Mesenchymal stem cell (in vitro differentiated cells and primary cell): ENCODE measurements at regions not wholly inside any gene's neighbourhood (a gene's known extent, or its start where the extent isn't known, plus 50 kb on each side); places are given as distances from the start of the nearest gene placed in this dataset.
"Not testable (repeated sequence)": the region's sequence is repeated elsewhere in the genome, so short reads cannot be mapped to it uniquely, and the experiment has no call there.

ENCODE experiments used
- DNase-seq: peaks from one replicate; pipeline ENCODE4 v3.0.0-alpha.2; 2013
- H2AFZ ChIP-seq: one replicate; pipeline ENCODE4 v1.6.1; 2013; ENCODE audit warnings: low read depth, mild to moderate bottlenecking, control low read depth, inconsistent platforms, low read length, moderate library complexity
- H2AK5ac ChIP-seq: 2 replicates; pipeline ENCODE4 v1.6.1; 2013; ENCODE audit warnings: low read length, moderate library complexity, mild to moderate bottlenecking, inconsistent platforms; ENCODE audit not compliant: severe bottlenecking
- H2BK120ac ChIP-seq: one replicate; pipeline ENCODE4 v1.6.1; 2013; ENCODE audit warnings: low read depth, mild to moderate bottlenecking, inconsistent platforms, low read length, moderate library complexity
- H2BK12ac ChIP-seq, 2 experiments: one replicate each; pipeline ENCODE4 v1.6.1; 2013; ENCODE audit warnings: inconsistent platforms in 2 of 2, low read length in 2 of 2, mild to moderate bottlenecking in 2 of 2, moderate library complexity in 2 of 2, control low read depth in 1 of 2
- H2BK15ac ChIP-seq: one replicate; pipeline ENCODE4 v1.6.1; 2013; ENCODE audit warnings: mild to moderate bottlenecking, low read depth, inconsistent platforms; ENCODE audit not compliant: poor library complexity, severe bottlenecking
- H2BK5ac ChIP-seq: 2 replicates; pipeline ENCODE4 v1.6.1; 2013; ENCODE audit warnings: low read depth, mild to moderate bottlenecking, low read length, control low read depth, inconsistent platforms; ENCODE audit not compliant: poor library complexity, severe bottlenecking
- H3K14ac ChIP-seq, 2 experiments: one replicate each; pipeline ENCODE4 v1.6.1; 2013; ENCODE audit warnings: inconsistent platforms in 2 of 2, low read length in 2 of 2, control low read depth in 1 of 2, mild to moderate bottlenecking in 1 of 2, moderate library complexity in 1 of 2
- H3K18ac ChIP-seq, 2 experiments: one replicate each; pipeline ENCODE4 v1.6.1; 2013; ENCODE audit warnings: inconsistent platforms in 2 of 2, low read length in 2 of 2, control low read depth in 1 of 2, low read depth in 1 of 2, mild to moderate bottlenecking in 1 of 2
- H3K23ac ChIP-seq, 2 experiments: one replicate each; pipeline ENCODE4 v1.6.1; 2013; ENCODE audit warnings: inconsistent platforms in 2 of 2, low read length in 2 of 2, mild to moderate bottlenecking in 2 of 2, moderate library complexity in 2 of 2, control low read depth in 1 of 2
- H3K27ac ChIP-seq: 2 replicates; pipeline ENCODE4 v1.5.1; 2013; ENCODE audit warnings: mild to moderate bottlenecking, moderate library complexity, low read length, control low read depth, inconsistent platforms; ENCODE audit not compliant: poor library complexity, severe bottlenecking
- H3K27me3 ChIP-seq, 2 experiments: 2 replicates each; pipeline versions ENCODE4 v1.6.1 to v1.7.0; 2013; ENCODE audit warnings: low read length in 2 of 2, mild to moderate bottlenecking in 2 of 2, moderate library complexity in 2 of 2, control low read depth in 1 of 2, inconsistent platforms in 1 of 2; ENCODE audit not compliant: control insufficient read depth in 1 of 2, insufficient read depth in 1 of 2
- H3K36me3 ChIP-seq, 2 experiments: 2 replicates each; pipeline versions ENCODE4 v1.6.1 to v1.7.0; 2013; ENCODE audit warnings: low read length in 2 of 2, control low read depth in 1 of 2, inconsistent platforms in 1 of 2, low read depth in 1 of 2, mild to moderate bottlenecking in 1 of 2; ENCODE audit not compliant: insufficient read depth in 2 of 2, control insufficient read depth in 1 of 2
- H3K4ac ChIP-seq, 2 experiments: one replicate each; pipeline ENCODE4 v1.6.1; 2013; ENCODE audit warnings: inconsistent platforms in 2 of 2, low read length in 2 of 2, mild to moderate bottlenecking in 2 of 2, moderate library complexity in 2 of 2, control low read depth in 1 of 2, low read depth in 1 of 2
- H3K4me1 ChIP-seq: 2 replicates; pipeline ENCODE4 v1.6.1; 2013; ENCODE audit warnings: low read depth, low read length, control low read depth; ENCODE audit not compliant: control insufficient read depth, insufficient read depth
- H3K4me2 ChIP-seq: 2 replicates; pipeline ENCODE4 v1.6.1; 2013; ENCODE audit warnings: low read length, mild to moderate bottlenecking, inconsistent platforms; ENCODE audit not compliant: poor library complexity, severe bottlenecking
- H3K4me3 ChIP-seq, 2 experiments: 2 replicates each; pipeline versions ENCODE4 v1.5.1 to v1.7.0; 2013; ENCODE audit warnings: low read length in 2 of 2, mild to moderate bottlenecking in 2 of 2, control low read depth in 1 of 2, low read depth in 1 of 2; ENCODE audit not compliant: insufficient read depth in 1 of 2
- H3K79me1 ChIP-seq: replicated peaks from 2 replicates; pipeline ENCODE4 v1.6.1; 2013; ENCODE audit warnings: mild to moderate bottlenecking, control low read depth, low read length, inconsistent platforms; ENCODE audit not compliant: poor library complexity, severe bottlenecking
- H3K9ac ChIP-seq: 2 replicates; pipeline ENCODE4 v1.7.0; 2013; ENCODE audit warnings: mild to moderate bottlenecking, low read length, moderate library complexity
- H3K9me3 ChIP-seq: 2 replicates; pipeline ENCODE4 v1.7.0; 2013; ENCODE audit warnings: mild to moderate bottlenecking, low read length; ENCODE audit not compliant: control insufficient read depth
- H4K8ac ChIP-seq: one replicate; pipeline ENCODE4 v1.6.1; 2013; ENCODE audit warnings: inconsistent platforms, mild to moderate bottlenecking, low read length, moderate library complexity
- H4K91ac ChIP-seq: one replicate; pipeline ENCODE4 v1.6.1; 2013; ENCODE audit warnings: mild to moderate bottlenecking, low read length, inconsistent platforms
- WGBS: methylation state at CpG from one replicate; pipeline ENCODE4 v1.1.7; 2013; ENCODE audit warnings: mixed read lengths; 5-methylcytosine and 5-hydroxymethylcytosine counted together

GRCh38 chr9:97791542-97791941 lies 61.5 kb upstream of the FOXE1 start:
- peaks cover 53 to 62% of the 10 kb centered on the region in 2 experiments for H3K27me3 ChIP-seq
- H2AFZ ChIP-seq: no peak overlapping the region
- H2BK5ac ChIP-seq: no peak overlapping the region

GRCh38 chr9:97793067-97793466 lies 60.0 kb upstream of the FOXE1 start:
- Histone ChIP-seq H3K4me2 (no peak overlapping the region), H2BK12ac (no peak overlapping the region), H4K8ac (no peak overlapping the region), H2BK5ac (no peak overlapping the region), H2BK120ac (no peak overlapping the region), H3K23ac (no peak overlapping the region), H2AFZ (no peak overlapping the region), H3K4me1 (no peaks in the 10 kb centered on the region), H3K27ac (no peak overlapping the region), H3K9ac (no peak overlapping the region), H3K18ac (no peak overlapping the region), H3K9me3 (peaks cover 8% of the 10 kb centered on the region), H2BK15ac (no peak overlapping the region), H4K91ac (no peak overlapping the region), H2AK5ac (no peak overlapping the region), H3K36me3 (no peaks in the 10 kb centered on the region), H3K4ac (no peak overlapping the region), H3K27me3 (peaks cover 43 to 48% of the 10 kb centered on the region in 2 experiments), H3K4me3 (no peak overlapping the region), H3K79me1 (no peaks in the 10 kb centered on the region), H3K14ac (no peak overlapping the region)
- WGBS: no CpG with 5 or more reads among the region's 1 CpG
- no peak for DNase-seq

More at GRCh38 chr9:97791542-97791941, 61.5 kb upstream of the FOXE1 start:
- no peak for DNase-seq
- peaks cover 8% of the 10 kb centered on the region for H3K9me3 ChIP-seq
- H2BK15ac ChIP-seq: no peak overlapping the region
- H2BK12ac ChIP-seq: no peak overlapping the region
- no peaks in the 10 kb centered on the region for H3K36me3 ChIP-seq
- H4K91ac ChIP-seq: no peak overlapping the region
- 39% methylated on average over 3 of the region's 4 CpGs for WGBS
- no peak overlapping the region for H3K9ac ChIP-seq
- no peaks in the 10 kb centered on the region for H3K4me1 ChIP-seq
- no peak overlapping the region for H3K18ac ChIP-seq
- H3K79me1 ChIP-seq: no peaks in the 10 kb centered on the region
- H3K4me2 ChIP-seq: no peak overlapping the region
- H3K4ac ChIP-seq: no peak overlapping the region
- H4K8ac ChIP-seq: no peak overlapping the region
- no peak overlapping the region for H2AK5ac ChIP-seq
- H3K27ac ChIP-seq: no peak overlapping the region
- no peak overlapping the region for H3K23ac ChIP-seq
- H3K14ac ChIP-seq: no peak overlapping the region
- H3K4me3 ChIP-seq: no peak overlapping the region
- no peak overlapping the region for H2BK120ac ChIP-seq

- no peaks in the 10 kb centered on the region for H3K4me1 ChIP-seq
- no peak overlapping the region for H4K8ac ChIP-seq
- 80% methylated on average over 1 of the region's 1 CpG for WGBS
- H2BK120ac ChIP-seq: no peak overlapping the region
- H2AFZ ChIP-seq: no peak overlapping the region
- no peak overlapping the region for H2BK12ac ChIP-seq
- H3K4me3 ChIP-seq: no peak overlapping the region
- DNase-seq: no peak
- H3K27ac ChIP-seq: no peak overlapping the region
- H3K36me3 ChIP-seq: no peaks in the 10 kb centered on the region
- no peak overlapping the region for H3K9ac ChIP-seq
- no peak overlapping the region for H2BK15ac ChIP-seq
- H3K9me3 ChIP-seq: peaks cover 8% of the 10 kb centered on the region
- peaks cover 35 to 43% of the 10 kb centered on the region in 2 experiments for H3K27me3 ChIP-seq
- no peak overlapping the region for H3K4ac ChIP-seq
- H4K91ac ChIP-seq: no peak overlapping the region
- H2AK5ac ChIP-seq: no peak overlapping the region
- H3K14ac ChIP-seq: no peak overlapping the region
- no peak overlapping the region for H3K18ac ChIP-seq
- H2BK5ac ChIP-seq: no peak overlapping the region
- H3K79me1 ChIP-seq: no peaks in the 10 kb centered on the region
- no peak overlapping the region for H3K4me2 ChIP-seq
- no peak overlapping the region for H3K23ac ChIP-seq
Measured at GRCh38 chr9:97794666-97795065, 58.4 kb upstream of the FOXE1 start.

GRCh38 chr9:97796176-97796575 lies 56.9 kb upstream of the FOXE1 start:
- H2BK120ac ChIP-seq, H2BK5ac ChIP-seq, H3K9me3 ChIP-seq, H2AFZ ChIP-seq, H3K4me1 ChIP-seq, H3K36me3 ChIP-seq, H3K23ac ChIP-seq, H2AK5ac ChIP-seq, H3K4ac ChIP-seq, DNase-seq, H4K91ac ChIP-seq, H2BK12ac ChIP-seq, H3K9ac ChIP-seq, H2BK15ac ChIP-seq, H3K14ac ChIP-seq, H4K8ac ChIP-seq, H3K4me3 ChIP-seq, H3K79me1 ChIP-seq, H3K18ac ChIP-seq, H3K27ac ChIP-seq, H3K4me2 ChIP-seq: not testable (repeated sequence)
- H3K27me3 ChIP-seq: peaks cover 23 to 37% of the 10 kb centered on the region in 2 experiments
- WGBS: 95% methylated on average over 24 of the region's 30 CpGs
